ENCODE measurements at regions not wholly inside any gene's neighbourhood (a gene's known extent, or its start where the extent isn't known, plus 50 kb on each side); places are given as distances from the start of the nearest gene placed in this dataset.
A peak's percentile ranks its signal among the peaks of the same experiment; 100 is the strongest.

- no peak for DNase-seq
These were observed 209.4 kb downstream of the DTWD2 start for GRCh38 chr5:118778941-118779340.

GRCh38 chr5:118777189-118777736 lies 211.1 kb downstream of the DTWD2 start:
- no peak for DNase-seq

GRCh38 chr5:118776755-118777154 lies 211.6 kb downstream of the DTWD2 start:
- no peak for DNase-seq

- no peak for DNase-seq
These were observed 212.4 kb downstream of the DTWD2 start for GRCh38 chr5:118775790-118776499.

GRCh38 chr5:118768607-118769175 lies 219.7 kb downstream of the DTWD2 start:
- no peak for DNase-seq

- DNase-seq = no peak
These were observed 226.1 kb downstream of the DTWD2 start for GRCh38 chr5:118762291-118762690.

GRCh38 chr5:118761814-118762213 lies 226.5 kb downstream of the DTWD2 start:
- no peak for DNase-seq

GRCh38 chr5:118752969-118753368 lies 235.4 kb downstream of the DTWD2 start:
- DNase-seq = no peak

- no peak for DNase-seq
These were observed 252.0 kb downstream of the DTWD2 start for GRCh38 chr5:118736396-118736795.

- no peak for DNase-seq
These were observed 255.0 kb downstream of the DTWD2 start for GRCh38 chr5:118733394-118733793.

GRCh38 chr5:118728191-118728590 lies 260.2 kb downstream of the DTWD2 start:
- no peak for DNase-seq

- no peak for DNase-seq
These were observed 261.5 kb downstream of the DTWD2 start for GRCh38 chr5:118726891-118727290.

GRCh38 chr5:118723021-118723338 lies 265.4 kb downstream of the DTWD2 start:
- DNase-seq = no peak

GRCh38 chr5:118722122-118723020 lies 266.0 kb downstream of the DTWD2 start:
- no peak for DNase-seq

- no peak for DNase-seq
These were observed 276.6 kb downstream of the DTWD2 start for GRCh38 chr5:118711727-118712126.

GRCh38 chr5:118705959-118706667 lies 282.2 kb downstream of the DTWD2 start:
- DNase-seq = no peak

GRCh38 chr5:118703241-118703640 lies 285.1 kb downstream of the DTWD2 start:
- no peak for DNase-seq

- DNase-seq = no peak
These were observed 286.6 kb downstream of the DTWD2 start for GRCh38 chr5:118701791-118702190.

GRCh38 chr5:118700510-118700909 lies 287.8 kb downstream of the DTWD2 start:
- DNase-seq = no peak

GRCh38 chr5:118698774-118699173 lies 289.6 kb downstream of the DTWD2 start:
- no peak for DNase-seq

- DNase-seq = no peak
These were observed 292.3 kb downstream of the DTWD2 start for GRCh38 chr5:118696076-118696475.

- peak; percentile 91 to 93 for DNase-seq
These were observed 295.5 kb downstream of the DTWD2 start for GRCh38 chr5:118692811-118693342.

All from NCI-H446 (cell line).